Pons (tissue), 1 donor: ENCODE measurements at regions not wholly inside any gene's neighbourhood (a gene's known extent, or its start where the extent isn't known, plus 50 kb on each side); places are given as distances from the start of the nearest gene placed in this dataset.
A peak's percentile ranks its signal among the peaks of the same experiment; 100 is the strongest.
"Not testable (repeated sequence)": the region's sequence is repeated elsewhere in the genome, so short reads cannot be mapped to it uniquely, and the experiment has no call there.

Source experiments
- DNase-seq: peaks from one replicate; pipeline ENCODE4 v3.0.0-alpha.2; 2016; ENCODE audit warnings: low spot score

DNA sequence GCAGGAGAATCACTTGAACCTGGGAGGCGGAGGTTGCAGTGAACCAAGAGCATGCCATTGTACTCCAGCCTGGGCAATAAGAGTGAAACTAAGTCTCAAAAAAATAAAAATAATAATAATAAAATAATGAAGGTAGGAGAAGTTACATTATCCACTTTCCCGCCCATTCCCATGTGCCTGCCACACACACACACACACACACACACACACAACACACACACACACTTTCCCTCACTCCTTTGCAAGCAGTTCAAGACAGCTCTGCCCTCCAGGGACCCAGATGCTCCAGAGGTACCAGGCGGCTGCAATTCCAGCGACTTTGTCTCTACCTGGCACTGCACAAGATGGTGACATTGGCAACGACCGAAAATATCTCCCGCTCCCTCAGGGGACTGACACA is 224.8 kb upstream of the JARID2 start:
- DNase-seq: no peak

GRCh38 chr6:15023018-15023417 is 222.9 kb upstream of the JARID2 start:
- DNase-seq: not testable (repeated sequence)

DNA sequence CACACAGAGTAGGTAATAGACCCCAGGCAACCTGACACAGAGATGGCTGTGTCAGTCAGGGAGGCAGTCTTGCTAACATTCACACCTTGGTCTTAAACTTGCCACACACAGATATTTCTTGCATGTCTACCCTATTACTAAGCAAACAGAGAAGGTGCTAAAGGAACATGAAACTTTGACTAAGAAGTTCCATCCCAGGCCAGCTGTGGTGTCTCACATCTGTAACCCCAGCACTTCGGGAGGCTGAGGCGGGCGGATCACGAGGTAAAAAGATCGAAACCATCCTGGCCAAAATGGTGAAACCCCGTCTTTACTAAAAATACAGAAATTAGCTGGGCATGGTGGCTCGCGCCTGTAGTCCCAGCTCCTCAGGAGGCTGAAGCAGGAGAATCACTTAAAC is 222.4 kb upstream of the JARID2 start:
- no peak for DNase-seq

DNA sequence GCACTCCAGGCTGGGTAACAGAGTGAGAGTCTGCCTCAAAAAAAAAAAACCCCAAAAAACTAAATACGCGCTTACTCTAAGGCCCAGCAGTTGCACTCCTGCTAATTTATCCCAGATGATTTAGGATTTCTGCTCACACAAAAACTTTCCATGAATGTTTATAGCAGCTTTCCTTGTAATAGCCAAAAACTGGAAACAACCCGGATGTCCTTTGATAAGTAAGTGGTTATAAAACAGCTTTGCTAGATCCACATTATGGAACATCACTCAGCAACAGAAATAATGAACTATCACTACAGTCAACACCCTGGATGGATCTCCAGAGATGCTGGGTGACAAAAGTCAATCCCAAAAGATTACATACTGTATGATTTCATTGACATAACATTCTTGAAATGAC is 220.4 kb upstream of the JARID2 start:
- DNase-seq: no peak

DNA sequence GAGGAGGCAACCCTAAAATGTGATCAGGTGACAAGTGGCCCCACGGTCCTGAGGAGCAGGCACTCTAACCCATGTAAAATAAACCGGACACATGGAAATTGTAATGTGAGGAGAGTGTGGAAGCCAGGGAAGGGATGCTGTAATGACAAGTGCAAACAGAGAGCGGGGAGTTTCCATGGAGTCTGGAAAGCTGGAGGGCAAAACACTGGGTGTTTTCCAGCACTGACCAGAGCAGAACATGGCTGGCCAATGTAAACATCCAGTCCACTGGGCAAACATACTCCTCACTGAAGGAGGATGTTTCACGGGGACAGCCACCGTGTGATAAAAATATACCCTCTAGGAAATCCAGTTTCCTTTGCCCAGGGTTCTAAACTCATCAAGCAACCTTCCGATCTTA is 219.0 kb upstream of the JARID2 start:
- DNase-seq: no peak

DNA sequence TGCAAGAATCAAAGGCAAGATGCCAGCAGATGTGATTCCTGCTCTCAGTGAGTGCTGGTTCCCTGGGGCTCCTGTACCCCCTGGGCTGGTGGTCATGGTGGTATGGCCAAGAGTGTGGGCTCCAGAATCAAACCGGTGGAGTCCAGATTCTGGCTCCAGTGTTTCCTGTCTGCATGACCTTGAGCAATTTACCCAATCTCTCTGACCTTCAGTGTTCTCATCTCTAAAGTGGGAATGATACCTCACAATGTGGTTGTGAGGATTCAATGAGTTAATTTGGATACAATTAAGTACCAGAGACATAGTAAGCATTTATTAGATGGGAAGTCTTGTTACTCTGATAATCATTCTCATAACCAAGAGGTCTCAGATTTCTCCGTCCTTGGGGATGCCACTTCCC is 218.4 kb upstream of the JARID2 start:
- no peak for DNase-seq

DNA sequence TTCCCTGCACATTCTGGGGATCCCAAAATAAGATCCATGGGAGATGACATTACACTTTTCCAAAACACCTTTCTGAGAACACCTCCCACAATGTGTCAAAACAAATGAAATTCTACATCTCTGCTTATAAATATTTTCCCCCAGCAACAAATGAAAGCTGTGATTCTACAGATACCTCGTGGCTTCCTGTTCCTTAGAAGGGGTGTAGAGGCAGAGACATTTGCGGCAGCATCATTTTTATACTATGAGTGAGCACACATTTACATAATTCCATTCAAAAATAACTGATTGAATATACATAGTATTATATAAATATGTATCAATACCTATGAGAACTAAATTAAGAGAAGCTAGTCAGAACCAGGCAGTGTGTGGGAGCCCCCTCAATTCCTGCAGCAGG is 213.9 kb upstream of the JARID2 start:
- no peak for DNase-seq

- DNase-seq: no peak
These were observed 212.0 kb upstream of the JARID2 start for GRCh38 chr6:15033850-15034203.

DNA sequence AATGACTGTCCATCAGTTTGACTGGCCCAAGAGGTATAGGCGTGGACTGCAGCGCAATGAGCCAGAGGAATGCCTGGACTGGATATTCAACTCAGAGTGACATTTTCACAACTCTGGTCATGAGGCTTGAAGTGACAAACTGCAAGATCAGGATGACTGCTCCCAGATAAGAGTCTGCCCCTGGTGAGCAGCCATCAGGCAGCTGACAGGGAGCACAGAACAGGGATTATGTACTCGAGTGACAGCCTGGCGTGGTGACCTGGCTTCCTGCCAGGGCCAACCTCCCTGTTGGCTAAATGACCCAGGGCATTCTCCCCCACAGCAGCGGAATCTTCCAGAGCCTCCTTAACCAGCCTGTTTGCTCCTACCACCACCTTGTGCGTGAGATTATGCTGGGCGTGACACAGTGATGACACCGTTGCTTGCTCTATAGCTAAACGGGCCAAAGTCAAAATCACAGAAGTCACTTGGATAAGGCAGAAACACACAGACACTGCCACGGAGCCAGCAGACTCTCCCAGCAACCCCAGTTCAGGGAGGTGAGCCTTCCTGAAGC is 209.1 kb upstream of the JARID2 start:
- peak; percentile 65 for DNase-seq

- no peak for DNase-seq
These were observed 208.6 kb upstream of the JARID2 start for GRCh38 chr6:15037253-15037652.

DNA sequence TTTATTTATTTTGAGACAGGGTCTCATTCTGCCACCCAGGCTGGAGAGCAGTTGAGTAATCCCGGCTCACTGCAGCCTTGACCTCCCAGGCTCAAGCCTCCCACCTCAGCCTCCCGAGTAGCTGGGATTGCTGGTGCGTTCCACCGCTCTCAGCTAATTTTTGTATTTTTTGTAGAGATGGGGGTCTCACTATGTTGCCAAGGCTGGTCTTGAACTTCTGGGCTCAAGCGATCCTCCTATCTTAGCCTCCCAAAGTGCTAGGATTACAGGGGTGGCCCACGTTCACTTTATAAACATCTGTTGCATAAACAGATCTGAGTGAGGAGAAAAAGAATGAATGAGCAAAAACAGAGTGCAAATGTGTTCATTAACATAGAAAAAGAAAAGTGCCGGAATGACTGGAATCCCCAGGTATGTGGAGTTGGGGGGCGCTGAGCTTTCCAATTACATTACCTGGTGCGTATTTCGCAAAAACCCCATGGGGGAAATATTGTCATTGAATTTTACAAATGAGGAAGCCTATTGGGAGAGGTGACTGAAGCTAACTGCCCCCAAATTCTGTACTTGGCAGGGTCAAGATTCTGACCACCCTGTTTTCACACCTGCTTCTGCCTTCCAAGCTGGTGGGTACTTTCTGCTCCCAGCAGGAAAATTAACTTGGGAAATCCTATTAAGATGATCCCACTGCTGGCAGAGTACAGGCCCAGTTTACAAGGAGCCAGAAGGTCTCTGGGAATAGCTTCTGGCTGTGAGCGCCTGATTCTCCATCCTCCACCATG is 207.7 kb upstream of the JARID2 start:
- no peak for DNase-seq

GRCh38 chr6:15039136-15039535 is 206.7 kb upstream of the JARID2 start:
- DNase-seq: no peak

DNA sequence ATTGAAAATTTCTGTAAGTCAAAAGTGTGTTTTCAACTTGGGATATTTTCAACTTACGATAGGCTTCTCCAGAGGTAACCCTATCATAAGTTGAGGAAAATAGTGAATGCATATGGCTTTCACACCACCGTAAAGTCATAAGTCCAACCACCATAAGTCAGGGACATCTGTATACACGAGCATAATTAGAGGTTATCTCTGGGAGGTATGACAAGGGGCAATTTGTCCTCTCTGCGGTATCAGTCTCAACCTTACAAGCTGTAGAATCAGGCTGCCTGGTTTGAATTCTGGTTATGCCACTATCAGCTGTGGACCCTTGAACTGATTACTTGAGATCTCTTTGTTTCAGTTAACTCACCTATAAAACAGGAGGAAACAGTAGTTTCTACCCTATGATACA is 202.9 kb upstream of the JARID2 start:
- DNase-seq: no peak

DNA sequence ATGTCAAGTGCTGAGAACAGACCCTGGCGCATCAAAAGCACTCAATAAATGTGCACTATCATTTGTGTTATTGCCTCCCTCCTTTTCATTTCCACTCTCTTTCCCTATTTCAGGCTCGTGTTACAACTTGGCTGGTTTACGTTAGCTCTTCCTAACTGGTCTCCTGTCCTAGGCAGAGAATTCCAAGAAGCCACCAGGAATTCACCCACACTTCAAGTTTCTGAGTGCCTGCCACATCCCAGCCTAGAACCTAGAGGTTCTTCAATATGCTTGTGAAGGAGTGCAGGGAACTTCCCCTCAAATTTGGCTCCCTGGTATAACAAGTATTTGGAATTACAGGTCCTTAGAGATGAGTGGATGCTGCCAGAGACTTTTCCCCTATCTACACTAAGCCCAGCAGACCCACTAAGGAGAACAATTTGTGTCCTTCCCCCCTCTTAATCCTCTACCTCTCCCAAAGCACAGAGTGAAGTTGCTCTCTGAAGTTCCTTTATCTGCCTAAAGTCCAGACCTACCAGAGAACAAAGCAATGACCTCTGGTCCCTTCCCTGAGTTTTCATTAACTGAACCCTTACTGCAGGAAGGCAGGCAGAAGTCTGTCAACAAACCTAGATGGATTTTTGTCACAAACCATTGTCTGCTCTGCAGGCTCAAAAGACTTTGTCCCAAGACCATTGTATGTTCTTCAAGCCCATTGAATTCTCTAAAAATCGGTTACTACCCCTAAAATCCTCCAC is 201.6 kb upstream of the JARID2 start:
- no peak for DNase-seq

DNA sequence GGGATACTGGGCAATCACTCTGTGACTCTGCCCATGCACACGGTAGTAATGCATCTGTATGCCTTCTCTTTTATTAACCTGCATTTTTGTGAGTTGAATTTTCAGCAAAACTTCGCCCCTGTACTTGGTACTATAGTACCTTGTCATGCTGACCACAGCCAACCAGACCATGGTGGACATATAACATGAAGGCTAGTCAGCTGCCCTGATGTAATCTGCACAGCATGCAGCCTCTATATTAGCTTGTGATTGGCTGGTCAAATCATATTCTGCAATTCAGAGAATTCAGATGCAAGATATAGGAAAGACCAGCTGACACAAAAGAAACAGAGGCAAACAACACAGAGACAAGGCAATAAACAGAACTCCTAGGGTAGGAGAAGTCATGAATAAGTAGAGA is 200.9 kb upstream of the JARID2 start:
- no peak for DNase-seq

DNA sequence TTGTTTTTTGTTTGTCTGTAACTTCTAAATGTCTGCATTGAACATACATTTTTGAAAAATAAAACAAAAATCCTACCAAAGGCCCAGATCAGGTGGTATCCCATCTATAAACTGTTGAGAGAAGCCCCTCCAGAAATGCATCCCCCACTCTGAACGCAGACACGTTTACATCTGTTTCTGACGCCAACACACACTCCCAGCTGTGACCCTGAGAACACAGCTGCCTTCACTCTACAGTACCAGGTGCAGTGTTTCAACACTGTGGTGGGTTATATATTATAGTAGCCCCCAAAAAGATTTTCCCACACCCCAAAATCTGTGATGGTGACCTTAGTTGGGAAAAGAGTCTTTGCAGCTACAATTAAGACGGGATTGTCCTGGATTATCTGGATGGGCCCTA is 199.1 kb upstream of the JARID2 start:
- no peak for DNase-seq

- DNase-seq: no peak
These were observed 197.5 kb upstream of the JARID2 start for GRCh38 chr6:15048367-15048766.

DNA sequence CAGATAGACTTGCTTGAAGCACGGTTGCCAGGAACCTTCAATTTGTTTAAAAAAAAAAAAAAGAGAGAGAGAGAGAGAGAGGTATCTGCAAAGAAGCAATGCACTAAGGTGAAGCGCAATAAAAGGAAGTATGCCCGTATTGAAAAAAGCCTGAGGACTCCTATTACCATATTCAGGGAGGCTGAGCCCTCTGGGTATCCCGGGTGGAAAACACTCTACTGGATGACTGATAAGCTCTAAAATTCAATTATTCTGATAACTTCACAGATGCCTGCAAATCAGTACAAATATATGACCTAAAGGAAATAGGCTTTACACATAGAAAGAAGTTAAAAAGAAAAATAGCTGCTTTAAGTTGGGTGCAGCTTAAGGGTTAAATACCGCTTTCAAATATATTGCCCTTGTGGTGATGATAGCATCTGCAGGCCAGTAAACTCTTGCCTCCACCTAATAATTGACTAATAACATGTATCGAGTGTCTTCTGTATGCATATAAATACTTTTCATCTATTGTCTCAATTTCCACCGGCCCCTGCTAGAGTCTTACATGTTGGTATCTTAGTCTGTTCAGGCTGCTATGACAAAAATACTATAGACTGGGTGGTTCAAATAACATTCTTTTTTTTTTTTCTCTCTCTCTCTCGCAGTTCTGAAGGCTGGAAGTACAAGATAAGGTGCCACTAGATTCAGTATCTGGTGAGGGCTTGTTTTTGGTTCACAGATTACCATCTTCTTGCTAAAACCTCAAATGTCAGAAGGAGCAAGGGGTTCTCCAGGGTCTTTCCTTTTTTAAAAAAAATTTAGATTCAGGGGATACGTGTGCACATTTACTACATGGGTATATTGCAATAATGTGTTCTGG is 187.4 kb upstream of the JARID2 start:
- DNase-seq: no peak

DNA sequence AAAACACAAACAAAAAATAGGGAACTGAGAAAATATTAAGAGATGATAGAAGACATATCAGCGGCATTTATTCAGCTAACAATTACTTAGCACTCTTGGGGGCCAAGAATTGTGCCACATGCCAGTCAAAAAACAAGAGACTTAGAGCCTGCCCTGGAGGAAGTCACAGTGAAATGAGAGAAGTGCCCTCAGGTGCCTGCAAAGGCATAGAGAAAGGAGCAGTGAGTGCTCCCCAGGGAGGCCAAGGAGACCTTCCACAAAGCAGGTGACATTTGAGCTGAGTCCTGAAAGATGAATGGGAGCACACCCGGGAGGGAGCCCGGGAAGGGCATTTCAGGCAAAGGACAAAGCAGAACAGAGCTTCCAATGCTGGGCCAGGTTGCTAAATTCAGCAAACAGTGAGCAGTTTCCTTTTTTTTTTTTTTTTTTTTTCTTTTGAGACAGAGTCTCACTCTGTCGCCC is 184.7 kb upstream of the JARID2 start:
- peak; percentile 39 for DNase-seq

DNA sequence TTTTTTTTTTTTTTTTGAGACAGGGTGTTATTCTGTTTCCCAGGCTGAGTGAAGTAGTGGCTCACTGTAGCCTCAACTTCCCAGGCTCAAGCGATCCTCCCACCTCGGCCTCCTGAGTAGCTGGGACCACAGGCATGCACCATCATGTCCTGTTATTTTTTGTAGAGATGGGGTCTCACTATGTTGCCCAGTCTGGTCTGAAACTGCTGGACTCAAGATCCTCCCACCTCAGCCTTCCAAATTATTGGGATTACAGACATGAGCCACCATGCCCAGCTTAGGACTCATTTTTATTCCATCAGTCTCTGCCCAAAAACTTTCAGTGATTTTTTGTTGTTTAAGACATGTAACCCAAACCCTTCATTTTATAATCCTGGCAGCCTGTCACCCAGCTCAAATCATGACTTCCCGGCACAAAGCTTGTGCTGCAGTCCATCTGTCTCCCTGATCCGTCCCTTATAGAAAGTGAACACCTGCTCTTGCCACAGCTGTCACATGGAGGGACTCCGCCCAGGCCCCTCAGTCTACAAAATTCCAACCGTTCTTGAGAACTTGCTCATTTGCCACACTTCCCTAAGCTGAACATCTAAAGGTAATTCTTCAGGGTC is 183.9 kb upstream of the JARID2 start:
- DNase-seq: no peak

DNA sequence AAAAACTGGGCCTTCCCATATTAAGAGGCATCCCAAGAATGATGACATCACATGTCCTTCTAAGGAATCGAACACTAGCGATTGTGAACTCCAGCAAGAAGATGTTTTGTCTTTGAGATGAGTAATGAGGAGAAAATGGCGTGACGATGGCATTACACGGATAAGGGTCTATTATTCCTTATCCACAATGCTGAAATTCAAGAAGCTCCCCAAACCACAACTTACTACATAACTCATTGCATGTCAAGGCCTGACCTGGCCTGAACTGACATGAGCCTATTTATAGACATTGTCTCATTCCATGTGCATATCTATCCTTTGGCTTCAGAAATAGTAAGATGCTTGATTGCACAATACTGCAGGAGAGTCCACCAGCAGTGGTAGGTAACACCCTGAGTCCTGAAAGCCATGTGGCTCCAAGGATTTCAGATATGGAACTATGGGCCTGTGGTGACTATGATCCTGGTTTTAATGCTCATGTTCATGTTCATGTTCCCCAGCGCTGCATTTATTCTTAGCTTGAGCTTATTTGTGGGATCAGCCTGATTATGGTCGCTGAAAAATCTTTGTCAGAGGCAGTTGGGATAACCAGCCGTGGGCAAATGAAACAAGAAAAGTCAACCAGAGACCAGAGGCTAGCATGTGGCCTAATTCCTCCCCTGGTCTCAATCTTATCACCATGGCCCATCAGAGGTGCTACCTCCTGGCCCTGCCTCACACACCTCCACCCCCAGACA is 183.2 kb upstream of the JARID2 start:
- no peak for DNase-seq
